ENCODE measurements at regions not wholly inside any gene's neighbourhood (a gene's known extent, or its start where the extent isn't known, plus 50 kb on each side); places are given as distances from the start of the nearest gene placed in this dataset.

- ChIA-PET CTCF (no interaction called here), POLR2A (no interaction called here)
- no peak for ATAC-seq
- TF ChIP-seq ZNF671 (CRISPR knock-in tag; IDR thresholded peaks at IDR 0.05): no peak
- no peak for TF ChIP-seq FOXK1 (CRISPR knock-in tag; IDR thresholded peaks at IDR 0.05)
- TF ChIP-seq, protein P1, sequence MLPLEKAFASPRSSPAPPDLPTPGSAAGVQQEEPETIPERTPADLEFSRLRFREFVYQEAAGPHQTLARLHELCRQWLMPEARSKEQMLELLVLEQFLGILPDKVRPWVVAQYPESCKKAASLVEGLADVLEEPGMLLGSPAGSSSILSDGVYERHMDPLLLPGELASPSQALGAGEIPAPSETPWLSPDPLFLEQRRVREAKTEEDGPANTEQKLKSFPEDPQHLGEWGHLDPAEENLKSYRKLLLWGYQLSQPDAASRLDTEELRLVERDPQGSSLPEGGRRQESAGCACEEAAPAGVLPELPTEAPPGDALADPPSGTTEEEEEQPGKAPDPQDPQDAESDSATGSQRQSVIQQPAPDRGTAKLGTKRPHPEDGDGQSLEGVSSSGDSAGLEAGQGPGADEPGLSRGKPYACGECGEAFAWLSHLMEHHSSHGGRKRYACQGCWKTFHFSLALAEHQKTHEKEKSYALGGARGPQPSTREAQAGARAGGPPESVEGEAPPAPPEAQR (CRISPR knock-in tag; IDR thresholded peaks at IDR 0.05): no peak
- TF ChIP-seq MXD4 (CRISPR knock-in tag; IDR thresholded peaks at IDR 0.05; ENCODE audit: borderline replicate concordance): no peak
- TF ChIP-seq, protein P2, sequence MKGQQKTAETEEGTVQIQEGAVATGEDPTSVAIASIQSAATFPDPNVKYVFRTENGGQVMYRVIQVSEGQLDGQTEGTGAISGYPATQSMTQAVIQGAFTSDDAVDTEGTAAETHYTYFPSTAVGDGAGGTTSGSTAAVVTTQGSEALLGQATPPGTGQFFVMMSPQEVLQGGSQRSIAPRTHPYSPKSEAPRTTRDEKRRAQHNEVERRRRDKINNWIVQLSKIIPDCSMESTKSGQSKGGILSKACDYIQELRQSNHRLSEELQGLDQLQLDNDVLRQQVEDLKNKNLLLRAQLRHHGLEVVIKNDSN (CRISPR knock-in tag; IDR thresholded peaks at IDR 0.05): no peak
- TF ChIP-seq CDX4 (CRISPR knock-in tag; IDR thresholded peaks at IDR 0.05; ENCODE audit: borderline replicate concordance): no peak
- TF ChIP-seq, protein P3, sequence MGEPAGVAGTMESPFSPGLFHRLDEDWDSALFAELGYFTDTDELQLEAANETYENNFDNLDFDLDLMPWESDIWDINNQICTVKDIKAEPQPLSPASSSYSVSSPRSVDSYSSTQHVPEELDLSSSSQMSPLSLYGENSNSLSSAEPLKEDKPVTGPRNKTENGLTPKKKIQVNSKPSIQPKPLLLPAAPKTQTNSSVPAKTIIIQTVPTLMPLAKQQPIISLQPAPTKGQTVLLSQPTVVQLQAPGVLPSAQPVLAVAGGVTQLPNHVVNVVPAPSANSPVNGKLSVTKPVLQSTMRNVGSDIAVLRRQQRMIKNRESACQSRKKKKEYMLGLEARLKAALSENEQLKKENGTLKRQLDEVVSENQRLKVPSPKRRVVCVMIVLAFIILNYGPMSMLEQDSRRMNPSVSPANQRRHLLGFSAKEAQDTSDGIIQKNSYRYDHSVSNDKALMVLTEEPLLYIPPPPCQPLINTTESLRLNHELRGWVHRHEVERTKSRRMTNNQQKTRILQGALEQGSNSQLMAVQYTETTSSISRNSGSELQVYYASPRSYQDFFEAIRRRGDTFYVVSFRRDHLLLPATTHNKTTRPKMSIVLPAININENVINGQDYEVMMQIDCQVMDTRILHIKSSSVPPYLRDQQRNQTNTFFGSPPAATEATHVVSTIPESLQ (CRISPR knock-in tag; IDR thresholded peaks at IDR 0.05): no peak
- TF ChIP-seq, protein P4, sequence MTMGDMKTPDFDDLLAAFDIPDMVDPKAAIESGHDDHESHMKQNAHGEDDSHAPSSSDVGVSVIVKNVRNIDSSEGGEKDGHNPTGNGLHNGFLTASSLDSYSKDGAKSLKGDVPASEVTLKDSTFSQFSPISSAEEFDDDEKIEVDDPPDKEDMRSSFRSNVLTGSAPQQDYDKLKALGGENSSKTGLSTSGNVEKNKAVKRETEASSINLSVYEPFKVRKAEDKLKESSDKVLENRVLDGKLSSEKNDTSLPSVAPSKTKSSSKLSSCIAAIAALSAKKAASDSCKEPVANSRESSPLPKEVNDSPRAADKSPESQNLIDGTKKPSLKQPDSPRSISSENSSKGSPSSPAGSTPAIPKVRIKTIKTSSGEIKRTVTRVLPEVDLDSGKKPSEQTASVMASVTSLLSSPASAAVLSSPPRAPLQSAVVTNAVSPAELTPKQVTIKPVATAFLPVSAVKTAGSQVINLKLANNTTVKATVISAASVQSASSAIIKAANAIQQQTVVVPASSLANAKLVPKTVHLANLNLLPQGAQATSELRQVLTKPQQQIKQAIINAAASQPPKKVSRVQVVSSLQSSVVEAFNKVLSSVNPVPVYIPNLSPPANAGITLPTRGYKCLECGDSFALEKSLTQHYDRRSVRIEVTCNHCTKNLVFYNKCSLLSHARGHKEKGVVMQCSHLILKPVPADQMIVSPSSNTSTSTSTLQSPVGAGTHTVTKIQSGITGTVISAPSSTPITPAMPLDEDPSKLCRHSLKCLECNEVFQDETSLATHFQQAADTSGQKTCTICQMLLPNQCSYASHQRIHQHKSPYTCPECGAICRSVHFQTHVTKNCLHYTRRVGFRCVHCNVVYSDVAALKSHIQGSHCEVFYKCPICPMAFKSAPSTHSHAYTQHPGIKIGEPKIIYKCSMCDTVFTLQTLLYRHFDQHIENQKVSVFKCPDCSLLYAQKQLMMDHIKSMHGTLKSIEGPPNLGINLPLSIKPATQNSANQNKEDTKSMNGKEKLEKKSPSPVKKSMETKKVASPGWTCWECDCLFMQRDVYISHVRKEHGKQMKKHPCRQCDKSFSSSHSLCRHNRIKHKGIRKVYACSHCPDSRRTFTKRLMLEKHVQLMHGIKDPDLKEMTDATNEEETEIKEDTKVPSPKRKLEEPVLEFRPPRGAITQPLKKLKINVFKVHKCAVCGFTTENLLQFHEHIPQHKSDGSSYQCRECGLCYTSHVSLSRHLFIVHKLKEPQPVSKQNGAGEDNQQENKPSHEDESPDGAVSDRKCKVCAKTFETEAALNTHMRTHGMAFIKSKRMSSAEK (CRISPR knock-in tag; IDR thresholded peaks at IDR 0.05; ENCODE audit: borderline replicate concordance): no peak
- no peak for TF ChIP-seq ZMAT4 (CRISPR knock-in tag; IDR thresholded peaks at IDR 0.05)
- no peak for TF ChIP-seq ZNF317 (CRISPR knock-in tag; IDR thresholded peaks at IDR 0.05; ENCODE audit: borderline replicate concordance, low read depth)
- TF ChIP-seq ETV6 (CRISPR knock-in tag; IDR thresholded peaks at IDR 0.05): no peak
- TF ChIP-seq, protein P5, sequence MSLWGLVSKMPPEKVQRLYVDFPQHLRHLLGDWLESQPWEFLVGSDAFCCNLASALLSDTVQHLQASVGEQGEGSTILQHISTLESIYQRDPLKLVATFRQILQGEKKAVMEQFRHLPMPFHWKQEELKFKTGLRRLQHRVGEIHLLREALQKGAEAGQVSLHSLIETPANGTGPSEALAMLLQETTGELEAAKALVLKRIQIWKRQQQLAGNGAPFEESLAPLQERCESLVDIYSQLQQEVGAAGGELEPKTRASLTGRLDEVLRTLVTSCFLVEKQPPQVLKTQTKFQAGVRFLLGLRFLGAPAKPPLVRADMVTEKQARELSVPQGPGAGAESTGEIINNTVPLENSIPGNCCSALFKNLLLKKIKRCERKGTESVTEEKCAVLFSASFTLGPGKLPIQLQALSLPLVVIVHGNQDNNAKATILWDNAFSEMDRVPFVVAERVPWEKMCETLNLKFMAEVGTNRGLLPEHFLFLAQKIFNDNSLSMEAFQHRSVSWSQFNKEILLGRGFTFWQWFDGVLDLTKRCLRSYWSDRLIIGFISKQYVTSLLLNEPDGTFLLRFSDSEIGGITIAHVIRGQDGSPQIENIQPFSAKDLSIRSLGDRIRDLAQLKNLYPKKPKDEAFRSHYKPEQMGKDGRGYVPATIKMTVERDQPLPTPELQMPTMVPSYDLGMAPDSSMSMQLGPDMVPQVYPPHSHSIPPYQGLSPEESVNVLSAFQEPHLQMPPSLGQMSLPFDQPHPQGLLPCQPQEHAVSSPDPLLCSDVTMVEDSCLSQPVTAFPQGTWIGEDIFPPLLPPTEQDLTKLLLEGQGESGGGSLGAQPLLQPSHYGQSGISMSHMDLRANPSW (CRISPR knock-in tag; conservative IDR thresholded peaks at IDR 0.05; ENCODE audit: low read depth): no peak
- H3K27me3 Mint-ChIP-seq (ENCODE audit: low read depth): no peaks in the 10 kb centered on the region
- H3K36me3 Mint-ChIP-seq: no peaks in the 10 kb centered on the region
- DNase-seq (ENCODE audit: low spot score): no peak
- H3K27ac Mint-ChIP-seq: no peak overlapping the region
- peaks cover 15% of the 10 kb centered on the region for H3K4me1 Mint-ChIP-seq
- H3K4me3 Mint-ChIP-seq: no peak overlapping the region
- H3K9me3 Mint-ChIP-seq: no peaks in the 10 kb centered on the region
Measured at GRCh38 chr15:46317029-46317428, 682.2 kb downstream of the SQOR start.

All from WTC11 (cell line).